Neural cell (in vitro differentiated cells): ENCODE measurements at regions not wholly inside any gene's neighbourhood (a gene's known extent, or its start where the extent isn't known, plus 50 kb on each side); places are given as distances from the start of the nearest gene placed in this dataset.

ENCODE experiments used
- H2AFZ ChIP-seq: fragments of 200-600, 300-800 bp; sonication (generic), shearing (Covaris generic); 2 replicates; pipeline ENCODE4 v1.6.0; 2014; ENCODE audit warnings: low read depth, mild to moderate bottlenecking, antibody characterized with exemption, low read length, moderate library complexity
- H3F3A ChIP-seq: fragments of 200-600 bp; shearing (Covaris generic); 2 replicates; pipeline ENCODE4 v1.6.1; 2016; ENCODE audit warnings: mild to moderate bottlenecking, moderate library complexity, mixed read lengths, antibody characterized with exemption, low read length; ENCODE audit not compliant: insufficient read depth, poor library complexity, severe bottlenecking
- H3K27ac ChIP-seq: fragments of 200-600, 300-800 bp; sonication (generic), shearing (Covaris generic); 2 replicates; pipeline ENCODE4 v1.5.1; 2014; ENCODE audit warnings: mild to moderate bottlenecking, low read length, moderate library complexity
- H3K27me3 ChIP-seq: fragments of 300-800, 200-600 bp; sonication (generic), shearing (Covaris generic); 2 replicates; pipeline ENCODE4 v1.6.0; 2014; ENCODE audit warnings: mild to moderate bottlenecking, low read depth, low read length, moderate library complexity; ENCODE audit not compliant: insufficient read depth
- H3K36me3 ChIP-seq: fragments of 300-800, 200-600 bp; sonication (generic), shearing (Covaris generic); 2 replicates; pipeline ENCODE4 v1.5.1; 2014; ENCODE audit warnings: mild to moderate bottlenecking, antibody characterized with exemption, low read length, moderate library complexity; ENCODE audit not compliant: insufficient read depth
- H3K4me2 ChIP-seq: fragments of 300-800, 200-600 bp; sonication (generic), shearing (Covaris generic); 2 replicates; pipeline ENCODE4 v1.6.0; 2014; ENCODE audit warnings: mild to moderate bottlenecking, low read length
- H3K4me3 ChIP-seq: fragments of 300-800, 200-600 bp; sonication (generic), shearing (Covaris generic); 2 replicates; pipeline ENCODE4 v1.5.1; 2014; ENCODE audit warnings: mild to moderate bottlenecking, low read length, moderate library complexity
- H3K79me2 ChIP-seq: fragments of 200-600 bp; shearing (Covaris generic); replicated peaks from 2 replicates; pipeline ENCODE4 v1.6.0; 2014; ENCODE audit warnings: mild to moderate bottlenecking, low read length, moderate library complexity; ENCODE audit not compliant: insufficient read depth
- H3K9ac ChIP-seq: fragments of 300-800, 200-600 bp; sonication (generic), shearing (Covaris generic); 2 replicates; pipeline ENCODE4 v1.6.1; 2016; ENCODE audit warnings: mild to moderate bottlenecking, low read length, mixed read lengths
- H3K9me2 ChIP-seq: fragments of 200-600 bp; shearing (Covaris generic); 2 replicates; pipeline ENCODE4 v1.6.1; 2016; ENCODE audit warnings: mild to moderate bottlenecking, low read length, mixed read lengths; ENCODE audit not compliant: insufficient read depth
- H3K9me3 ChIP-seq: fragments of 200-600, 300-800 bp; sonication (generic), shearing (Covaris generic); 2 replicates; pipeline ENCODE4 v1.6.1; 2016; ENCODE audit warnings: mild to moderate bottlenecking, mixed run types, low read length, moderate library complexity, mixed read lengths
- H4K20me1 ChIP-seq: fragments of 200-600 bp; shearing (Covaris generic); 2 replicates; pipeline ENCODE4 v1.6.1; 2016; ENCODE audit warnings: mild to moderate bottlenecking, mixed run types; ENCODE audit not compliant: insufficient read depth
- CTCF ChIP-seq: fragments of 450-650 bp; IDR thresholded peaks from 2 replicates; pipeline ENCODE4 v1.5.1; 2014; ENCODE audit warnings: antibody characterized with exemption, mild to moderate bottlenecking, moderate library complexity; ENCODE audit not compliant: poor library complexity, severe bottlenecking
- EP300 ChIP-seq: fragments of 450-650 bp; conservative IDR thresholded peaks from 2 replicates; pipeline ENCODE4 v1.6.1; 2014; ENCODE audit warnings: antibody characterized with exemption, mild to moderate bottlenecking, moderate library complexity; ENCODE audit not compliant: poor library complexity, severe bottlenecking
- EZH2 ChIP-seq: fragments of 200-600, 300-800 bp; shearing (Covaris generic), sonication (generic); IDR thresholded peaks from 2 replicates; pipeline ENCODE4 v1.6.1; 2014; ENCODE audit warnings: antibody characterized with exemption, low read length, borderline replicate concordance, mild to moderate bottlenecking; ENCODE audit not compliant: insufficient read depth, poor library complexity, severe bottlenecking
- MXI1 ChIP-seq: fragments of 450-650 bp; conservative IDR thresholded peaks from 2 replicates; pipeline ENCODE4 v1.6.1; 2014; ENCODE audit warnings: antibody characterized with exemption, mild to moderate bottlenecking; ENCODE audit not compliant: poor library complexity, severe bottlenecking
- POLR2AphosphoS5 ChIP-seq: IDR thresholded peaks from 2 replicates; pipeline ENCODE4 v1.6.1; 2012
- RAD21 ChIP-seq: fragments of 450-650 bp; conservative IDR thresholded peaks from 2 replicates; pipeline ENCODE4 v1.6.1; 2014; ENCODE audit warnings: antibody characterized with exemption, mild to moderate bottlenecking, moderate library complexity
- REST ChIP-seq: IDR thresholded peaks from 2 replicates; pipeline ENCODE4 v1.6.1; 2012; ENCODE audit warnings: borderline replicate concordance
- SMC3 ChIP-seq: fragments of 450-650 bp; conservative IDR thresholded peaks from 2 replicates; pipeline ENCODE4 v1.6.1; 2014; ENCODE audit warnings: antibody characterized with exemption, mild to moderate bottlenecking, moderate library complexity; ENCODE audit not compliant: poor library complexity
- TAF1 ChIP-seq: IDR thresholded peaks from 2 replicates; pipeline ENCODE4 v1.6.1; 2012; ENCODE audit warnings: low read depth

GRCh38 chr13:103878891-103879605 is 812.8 kb upstream of the SLC10A2 start:
- no peaks in the 10 kb centered on the region for H3K79me2 ChIP-seq
- H4K20me1 ChIP-seq, result no peaks in the 10 kb centered on the region
- no peak overlapping the region for H3K4me3 ChIP-seq
- no peak overlapping the region for H3K27ac ChIP-seq
- H3K36me3 ChIP-seq, result no peaks in the 10 kb centered on the region
- H3K9me3 ChIP-seq, result no peaks in the 10 kb centered on the region
- H3K27me3 ChIP-seq, result no peaks in the 10 kb centered on the region
- H3K4me2 ChIP-seq, result no peak overlapping the region
- no peaks in the 10 kb centered on the region for H3K9me2 ChIP-seq
- peaks cover 6% of the 10 kb centered on the region for H3F3A ChIP-seq
- no peak for TF ChIP-seq REST
- TF ChIP-seq EZH2, result no peak
- no peak for TF ChIP-seq SMC3
- TF ChIP-seq POLR2AphosphoS5, result no peak
- no peak for TF ChIP-seq RAD21
- no peak for TF ChIP-seq TAF1
- no peak for TF ChIP-seq EP300
- TF ChIP-seq MXI1, result no peak
- no peak for TF ChIP-seq CTCF
- no peak overlapping the region for H2AFZ ChIP-seq
- H3K9ac ChIP-seq, result no peak overlapping the region

- H3K9ac ChIP-seq, result no peak overlapping the region
- no peak overlapping the region for H2AFZ ChIP-seq
- no peaks in the 10 kb centered on the region for H3K27me3 ChIP-seq
- TF ChIP-seq CTCF, result no peak
- no peak for TF ChIP-seq RAD21
- no peak for TF ChIP-seq SMC3
- no peak for TF ChIP-seq REST
- no peak for TF ChIP-seq TAF1
- TF ChIP-seq EZH2, result no peak
- TF ChIP-seq MXI1, result no peak
- no peak for TF ChIP-seq EP300
- no peak for TF ChIP-seq POLR2AphosphoS5
- H3K36me3 ChIP-seq, result no peaks in the 10 kb centered on the region
- no peaks in the 10 kb centered on the region for H3F3A ChIP-seq
- no peaks in the 10 kb centered on the region for H3K9me2 ChIP-seq
- no peaks in the 10 kb centered on the region for H4K20me1 ChIP-seq
- no peaks in the 10 kb centered on the region for H3K79me2 ChIP-seq
- no peak overlapping the region for H3K4me2 ChIP-seq
- no peak overlapping the region for H3K27ac ChIP-seq
- no peaks in the 10 kb centered on the region for H3K9me3 ChIP-seq
- no peak overlapping the region for H3K4me3 ChIP-seq
Observed at GRCh38 chr13:103876571-103876970, 810.4 kb upstream of the SLC10A2 start.
